H9 (cell line): ENCODE measurements at regions not wholly inside any gene's neighbourhood (a gene's known extent, or its start where the extent isn't known, plus 50 kb on each side); places are given as distances from the start of the nearest gene placed in this dataset.

ENCODE experiments used
- DNase-seq: peaks from one replicate; pipeline ENCODE4 v3.0.0-alpha.2; 2017
- H2AFZ ChIP-seq: one replicate; pipeline ENCODE4 v1.6.1; 2013; ENCODE audit warnings: mild to moderate bottlenecking, low read length, control low read depth, moderate library complexity
- H2AK5ac ChIP-seq: 2 replicates; pipeline ENCODE4 v1.6.1; 2013; ENCODE audit warnings: low read length, control low read depth, mixed read lengths; ENCODE audit not compliant: insufficient read length
- H2BK120ac ChIP-seq: one replicate; pipeline ENCODE4 v1.6.1; 2013; ENCODE audit warnings: low read depth, mild to moderate bottlenecking, low read length, control low read depth, inconsistent platforms; ENCODE audit not compliant: poor library complexity, severe bottlenecking
- H2BK12ac ChIP-seq: 2 replicates; pipeline ENCODE4 v1.6.1; 2013; ENCODE audit warnings: low read length, control low read depth, mixed read lengths, low read depth; ENCODE audit not compliant: insufficient read length
- H2BK15ac ChIP-seq: 2 replicates; pipeline ENCODE4 v1.6.1; 2013; ENCODE audit warnings: low read depth, low read length, control low read depth
- H2BK20ac ChIP-seq: one replicate; pipeline ENCODE4 v1.6.1; 2013; ENCODE audit warnings: low read depth, mild to moderate bottlenecking, low read length, control low read depth, inconsistent platforms; ENCODE audit not compliant: poor library complexity, severe bottlenecking
- H2BK5ac ChIP-seq: 2 replicates; pipeline ENCODE4 v1.6.1; 2013; ENCODE audit warnings: low read length, control low read depth, mixed read lengths; ENCODE audit not compliant: insufficient read length
- H3K14ac ChIP-seq: 2 replicates; pipeline ENCODE4 v1.6.1; 2013; ENCODE audit warnings: low read length, control low read depth; ENCODE audit not compliant: insufficient read depth
- H3K18ac ChIP-seq: 2 replicates; pipeline ENCODE4 v1.6.1; 2013; ENCODE audit warnings: low read depth, mild to moderate bottlenecking, mixed read lengths, low read length, control low read depth; ENCODE audit not compliant: insufficient read length
- H3K23ac ChIP-seq: 2 replicates; pipeline ENCODE4 v1.6.1; 2013; ENCODE audit warnings: low read length, control low read depth, mixed read lengths, low read depth; ENCODE audit not compliant: insufficient read length
- H3K23me2 ChIP-seq: 2 replicates; pipeline ENCODE4 v1.6.1; 2013; ENCODE audit warnings: low read depth, mild to moderate bottlenecking, mixed read lengths, low read length, control low read depth; ENCODE audit not compliant: insufficient read length, poor library complexity, severe bottlenecking
- H3K27ac ChIP-seq: 2 replicates; pipeline ENCODE4 v1.5.1; 2013; ENCODE audit warnings: low read length, control low read depth, mixed read lengths, low read depth; ENCODE audit not compliant: insufficient read length
- H3K27me3 ChIP-seq: 2 replicates; pipeline ENCODE4 v1.6.1; 2013; ENCODE audit warnings: low read length, control low read depth, inconsistent platforms; ENCODE audit not compliant: insufficient read depth
- H3K4ac ChIP-seq: 2 replicates; pipeline ENCODE4 v1.6.1; 2013; ENCODE audit warnings: low read depth, mild to moderate bottlenecking, control low read depth, inconsistent platforms, low read length, moderate library complexity
- H3K4me1 ChIP-seq: 2 replicates; pipeline ENCODE4 v1.6.1; 2013; ENCODE audit warnings: low read length, control low read depth, inconsistent platforms; ENCODE audit not compliant: insufficient read depth
- H3K4me2 ChIP-seq: 2 replicates; pipeline ENCODE4 v1.6.1; 2013; ENCODE audit warnings: low read length, control low read depth, mixed read lengths; ENCODE audit not compliant: insufficient read length, insufficient read depth
- H3K56ac ChIP-seq: 2 replicates; pipeline ENCODE4 v1.6.1; 2013; ENCODE audit warnings: low read depth, mild to moderate bottlenecking, mixed read lengths, low read length, control low read depth; ENCODE audit not compliant: insufficient read length
- H3K79me1 ChIP-seq: 2 replicates; pipeline ENCODE4 v1.6.1; 2013; ENCODE audit warnings: low read depth, mild to moderate bottlenecking, moderate library complexity, low read length, control low read depth, inconsistent platforms; ENCODE audit not compliant: insufficient read depth, poor library complexity, severe bottlenecking
- H3K79me2 ChIP-seq: 2 replicates; pipeline ENCODE4 v1.6.1; 2013; ENCODE audit warnings: low read length, control low read depth, inconsistent platforms; ENCODE audit not compliant: insufficient read depth
- H3K9ac ChIP-seq: 2 replicates; pipeline ENCODE4 v1.6.1; 2013; ENCODE audit warnings: low read length, control low read depth, mixed read lengths; ENCODE audit not compliant: insufficient read length; ENCODE audit errors: extremely low read depth
- H3K9me3 ChIP-seq: one replicate; pipeline ENCODE4 v1.6.1; 2013; ENCODE audit warnings: low read depth, low read length, inconsistent platforms; ENCODE audit not compliant: control insufficient read depth
- H3T11ph ChIP-seq: one replicate; pipeline ENCODE4 v1.6.1; 2013; ENCODE audit warnings: mild to moderate bottlenecking, low read length, control low read depth, inconsistent platforms
- H4K20me1 ChIP-seq: one replicate; pipeline ENCODE4 v1.6.1; 2013; ENCODE audit not compliant: control insufficient read depth, insufficient read length, insufficient read depth
- H4K5ac ChIP-seq: 2 replicates; pipeline ENCODE4 v1.6.1; 2013; ENCODE audit warnings: low read depth, mild to moderate bottlenecking, mixed read lengths, low read length, control low read depth; ENCODE audit not compliant: insufficient read length
- H4K8ac ChIP-seq: replicated peaks from 2 replicates; pipeline ENCODE4 v1.6.1; 2013; ENCODE audit warnings: low read length, control low read depth, mixed read lengths, low read depth; ENCODE audit not compliant: insufficient read length
- H4K91ac ChIP-seq: 2 replicates; pipeline ENCODE4 v1.6.1; 2013; ENCODE audit warnings: low read depth, mild to moderate bottlenecking, moderate library complexity, mixed read lengths, low read length, control low read depth; ENCODE audit not compliant: insufficient read length
- H3K27ac Mint-ChIP-seq, 3 experiments: 2 replicates in 2 of 3; 3 replicates in 1 of 3; pipeline ENCODE4 v1.8.0; 2020 to 2021; ENCODE audit warnings: mixed read lengths in 3 of 3, mild to moderate bottlenecking in 1 of 3, moderate library complexity in 1 of 3
- H3K27me3 Mint-ChIP-seq: 2 replicates; pipeline ENCODE4 v1.8.0; 2021; ENCODE audit warnings: low read depth, mild to moderate bottlenecking, moderate library complexity, mixed read lengths
- H3K36me3 Mint-ChIP-seq, 3 experiments: 2 replicates in 2 of 3; 3 replicates in 1 of 3; pipeline ENCODE4 v1.8.0; 2020 to 2021; ENCODE audit warnings: low read depth in 3 of 3, mixed read lengths in 3 of 3; ENCODE audit not compliant: insufficient read depth in 1 of 3
- H3K4me1 Mint-ChIP-seq, 2 experiments: 2 replicates each; pipeline ENCODE4 v1.8.0; 2020; ENCODE audit warnings: mixed read lengths in 2 of 2
- H3K4me3 Mint-ChIP-seq, 2 experiments: 2 replicates in 1 of 2; 3 replicates in 1 of 2; pipeline ENCODE4 v1.8.0; 2020 to 2021; ENCODE audit warnings: mild to moderate bottlenecking in 2 of 2, mixed read lengths in 2 of 2, moderate library complexity in 1 of 2
- H3K9me3 Mint-ChIP-seq, 2 experiments: 2 replicates in 1 of 2; 3 replicates in 1 of 2; pipeline ENCODE4 v1.8.0; 2020; ENCODE audit warnings: mild to moderate bottlenecking in 2 of 2, mixed read lengths in 2 of 2, moderate library complexity in 1 of 2
- TF ChIP-seq, protein P1 (sequence below): fragments of 200-600 bp; sonication (generic); conservative IDR thresholded peaks from 3 replicates; pipeline ENCODE4 v1.8.0; 2021; ENCODE audit warnings: antibody characterized with exemption, mild to moderate bottlenecking

GRCh38 chr3:59595830-59596229 is 546.0 kb upstream of the CFAP20DC start:
- no peaks in the 10 kb centered on the region for H3K27me3 ChIP-seq
- no peak overlapping the region for H3K18ac ChIP-seq
- no peak overlapping the region for H2AK5ac ChIP-seq
- Mint-ChIP-seq H3K4me1 (peaks cover 3 to 8% of the 10 kb centered on the region in 2 experiments; a peak in 3 of 4 replicates), H3K36me3 (peaks cover 8 to 16% (median 13%) of the 10 kb centered on the region in 3 experiments), H3K4me3 (no peak overlapping the region), H3K9me3 (peaks cover 12 to 19% of the 10 kb centered on the region in 2 experiments), H3K27ac (no peak overlapping the region), H3K27me3 (no peaks in the 10 kb centered on the region)
- no peak overlapping the region for H2BK120ac ChIP-seq
- peaks cover 12% of the 10 kb centered on the region for H3K9me3 ChIP-seq
- H3K23me2 ChIP-seq, result no peaks in the 10 kb centered on the region
- no peaks in the 10 kb centered on the region for H4K20me1 ChIP-seq
- no peak overlapping the region for H3K56ac ChIP-seq
- no peak overlapping the region for H2BK12ac ChIP-seq
- no peak overlapping the region for H2BK15ac ChIP-seq
- no peak overlapping the region for H4K5ac ChIP-seq
- TF ChIP-seq, protein P1, sequence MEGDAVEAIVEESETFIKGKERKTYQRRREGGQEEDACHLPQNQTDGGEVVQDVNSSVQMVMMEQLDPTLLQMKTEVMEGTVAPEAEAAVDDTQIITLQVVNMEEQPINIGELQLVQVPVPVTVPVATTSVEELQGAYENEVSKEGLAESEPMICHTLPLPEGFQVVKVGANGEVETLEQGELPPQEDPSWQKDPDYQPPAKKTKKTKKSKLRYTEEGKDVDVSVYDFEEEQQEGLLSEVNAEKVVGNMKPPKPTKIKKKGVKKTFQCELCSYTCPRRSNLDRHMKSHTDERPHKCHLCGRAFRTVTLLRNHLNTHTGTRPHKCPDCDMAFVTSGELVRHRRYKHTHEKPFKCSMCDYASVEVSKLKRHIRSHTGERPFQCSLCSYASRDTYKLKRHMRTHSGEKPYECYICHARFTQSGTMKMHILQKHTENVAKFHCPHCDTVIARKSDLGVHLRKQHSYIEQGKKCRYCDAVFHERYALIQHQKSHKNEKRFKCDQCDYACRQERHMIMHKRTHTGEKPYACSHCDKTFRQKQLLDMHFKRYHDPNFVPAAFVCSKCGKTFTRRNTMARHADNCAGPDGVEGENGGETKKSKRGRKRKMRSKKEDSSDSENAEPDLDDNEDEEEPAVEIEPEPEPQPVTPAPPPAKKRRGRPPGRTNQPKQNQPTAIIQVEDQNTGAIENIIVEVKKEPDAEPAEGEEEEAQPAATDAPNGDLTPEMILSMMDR, result no peak
- no peak overlapping the region for H2BK5ac ChIP-seq
- no peak overlapping the region for H2BK20ac ChIP-seq
- no peak overlapping the region for H3K27ac ChIP-seq
- no peaks in the 10 kb centered on the region for H3K4me1 ChIP-seq
- no peaks in the 10 kb centered on the region for H3K79me2 ChIP-seq
- no peak overlapping the region for H3K14ac ChIP-seq
- H3K23ac ChIP-seq, result no peak overlapping the region
- no peak overlapping the region for H3K4ac ChIP-seq
- no peaks in the 10 kb centered on the region for H3K79me1 ChIP-seq
- no peak overlapping the region for H2AFZ ChIP-seq
- H3K4me2 ChIP-seq, result no peak overlapping the region
- H4K91ac ChIP-seq, result no peak overlapping the region
- no peak overlapping the region for H4K8ac ChIP-seq
- no peak for DNase-seq
- no peak overlapping the region for H3T11ph ChIP-seq
- H3K9ac ChIP-seq, result no peak overlapping the region
